Activated T-helper 2 cell treated with anti-CD3 and anti-CD28 coated beads, Interferon-gamma antibody, Interleukin-2, Interleukin-4, amounts not matched to agents 10 μg/mL and 5 μg/mL and 100 μg/mL, durations not matched to agents 14 hours and 24 hours and 36 hours (primary cell): ENCODE measurements at regions not wholly inside any gene's neighbourhood (a gene's known extent, or its start where the extent isn't known, plus 50 kb on each side); places are given as distances from the start of the nearest gene placed in this dataset.

Source experiments
- DNase-seq: peaks from one replicate; pipeline ENCODE4 v3.0.0; 2021; ENCODE audit warnings: low spot score
- H3K27ac Mint-ChIP-seq: one replicate; pipeline ENCODE4 v1.8.0; 2021; ENCODE audit warnings: mixed read lengths
- H3K27me3 Mint-ChIP-seq: one replicate; pipeline ENCODE4 v1.8.0; 2021; ENCODE audit warnings: low read depth, mixed read lengths
- H3K36me3 Mint-ChIP-seq: one replicate; pipeline ENCODE4 v1.8.0; 2021; ENCODE audit warnings: low read depth, mixed read lengths
- H3K4me1 Mint-ChIP-seq: one replicate; pipeline ENCODE4 v1.8.0; 2021; ENCODE audit warnings: low read depth, mixed read lengths
- H3K4me3 Mint-ChIP-seq: one replicate; pipeline ENCODE4 v1.8.0; 2021; ENCODE audit warnings: low read depth, mild to moderate bottlenecking, moderate library complexity, mixed read lengths
- H3K9me3 Mint-ChIP-seq: one replicate; pipeline ENCODE4 v1.8.0; 2021; ENCODE audit warnings: mixed read lengths
- intact Hi-C: fragments of 100-400 bp; cut with micrococcal nuclease; formaldehyde crosslinking; loops from one replicate; pipeline ENCODE4 v1.15.1; 2023

- Mint-ChIP-seq H3K4me1 (no peaks in the 10 kb centered on the region), H3K9me3 (no peaks in the 10 kb centered on the region), H3K4me3 (no peak overlapping the region), H3K27me3 (peaks cover 14% of the 10 kb centered on the region), H3K27ac (no peak overlapping the region), H3K36me3 (no peaks in the 10 kb centered on the region)
- intact Hi-C loops = no loop called here
- no peak for DNase-seq
Observed at GRCh38 chr3:159821736-159822135, 166.9 kb upstream of the IL12A start.

GRCh38 chr3:159823780-159824179, 164.9 kb upstream of the IL12A start:
- intact Hi-C loops = no loop called here
- Mint-ChIP-seq H3K4me3 (no peak overlapping the region), H3K36me3 (no peaks in the 10 kb centered on the region), H3K4me1 (no peaks in the 10 kb centered on the region), H3K27ac (no peak overlapping the region), H3K27me3 (peaks cover 14% of the 10 kb centered on the region), H3K9me3 (no peaks in the 10 kb centered on the region)
- no peak for DNase-seq

DNA sequence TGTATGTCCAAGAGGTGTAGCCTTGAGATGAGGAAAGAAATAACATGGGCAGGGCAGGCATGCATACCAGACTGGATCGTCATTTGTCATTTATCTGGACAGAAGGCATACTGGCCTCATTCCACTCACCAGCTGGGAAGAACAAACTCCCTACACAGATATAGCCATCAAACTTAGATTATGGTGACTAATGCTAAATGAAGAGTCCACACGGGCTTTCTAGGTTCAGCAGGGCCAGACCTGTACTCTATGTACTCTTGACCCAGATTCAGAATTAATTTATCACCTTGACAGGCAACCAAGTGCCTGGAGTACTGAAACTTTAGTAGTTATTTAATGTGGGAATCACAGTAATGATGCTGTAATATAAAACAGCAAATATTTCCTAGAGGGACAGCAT, 164.3 kb upstream of the IL12A start:
- no peak overlapping the region for H3K27ac Mint-ChIP-seq
- no peak overlapping the region for H3K4me3 Mint-ChIP-seq
- H3K4me1 Mint-ChIP-seq = no peaks in the 10 kb centered on the region
- H3K36me3 Mint-ChIP-seq = no peaks in the 10 kb centered on the region
- intact Hi-C loops = no loop called here
- peaks cover 11% of the 10 kb centered on the region for H3K27me3 Mint-ChIP-seq
- H3K9me3 Mint-ChIP-seq = no peaks in the 10 kb centered on the region
- DNase-seq = no peak

DNA sequence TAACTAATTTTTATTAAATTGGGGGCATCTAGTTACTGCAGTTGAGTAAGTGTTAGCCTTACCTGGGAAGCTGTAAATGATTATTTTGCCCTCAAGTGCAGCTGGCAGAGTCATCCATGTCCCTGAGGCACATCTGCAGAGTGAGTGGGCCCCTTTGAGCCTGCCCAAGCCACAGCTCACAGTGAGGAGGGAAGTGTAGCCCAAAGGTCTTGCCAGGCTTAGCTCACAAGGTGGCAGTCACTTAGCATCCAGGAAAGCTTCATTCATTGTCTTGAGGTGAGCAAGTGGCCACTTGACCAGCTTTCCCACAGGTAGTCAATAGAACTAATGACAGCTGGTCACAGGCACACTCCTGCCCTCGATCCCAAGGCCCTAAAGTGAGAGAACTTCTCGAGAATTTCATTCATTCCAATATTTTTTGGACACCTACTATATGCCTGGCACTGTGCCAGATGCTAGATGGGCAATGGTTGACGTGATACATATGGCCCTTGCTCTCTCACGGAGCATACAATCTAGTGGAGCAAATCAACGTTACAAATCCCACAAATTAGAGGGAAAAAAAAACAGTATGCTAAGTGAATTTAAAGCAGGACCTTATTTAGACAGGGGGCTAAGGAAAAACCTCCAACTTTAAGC, 163.3 kb upstream of the IL12A start:
- Mint-ChIP-seq H3K9me3 (no peaks in the 10 kb centered on the region), H3K4me3 (no peak overlapping the region), H3K27ac (no peak overlapping the region), H3K4me1 (no peaks in the 10 kb centered on the region), H3K36me3 (no peaks in the 10 kb centered on the region), H3K27me3 (peaks cover 16% of the 10 kb centered on the region)
- no peak for DNase-seq
- intact Hi-C loops = no loop called here

DNA sequence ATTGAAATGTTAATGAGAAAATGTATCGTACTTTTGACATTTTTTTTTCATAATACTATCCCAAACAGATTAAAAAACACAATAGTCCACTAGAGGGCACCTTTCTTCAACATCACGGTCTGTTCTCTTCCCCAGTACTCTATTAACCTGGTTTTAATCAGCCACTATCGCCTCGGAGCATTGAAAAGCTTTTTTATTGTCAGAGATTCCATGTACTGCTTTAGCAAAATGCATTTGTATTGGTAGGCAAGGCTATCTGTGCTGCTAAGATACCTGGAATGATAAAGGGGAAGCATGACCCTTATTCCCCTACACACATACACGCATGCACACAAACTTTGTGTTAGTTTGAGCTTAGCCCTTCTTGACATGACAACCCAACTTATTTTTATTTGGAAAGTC, 160.1 kb upstream of the IL12A start:
- Mint-ChIP-seq H3K9me3 (no peaks in the 10 kb centered on the region), H3K36me3 (no peaks in the 10 kb centered on the region), H3K4me1 (no peaks in the 10 kb centered on the region), H3K27me3 (peaks cover 5% of the 10 kb centered on the region), H3K4me3 (no peak overlapping the region), H3K27ac (no peak overlapping the region)
- intact Hi-C loops = no loop called here
- no peak for DNase-seq

DNA sequence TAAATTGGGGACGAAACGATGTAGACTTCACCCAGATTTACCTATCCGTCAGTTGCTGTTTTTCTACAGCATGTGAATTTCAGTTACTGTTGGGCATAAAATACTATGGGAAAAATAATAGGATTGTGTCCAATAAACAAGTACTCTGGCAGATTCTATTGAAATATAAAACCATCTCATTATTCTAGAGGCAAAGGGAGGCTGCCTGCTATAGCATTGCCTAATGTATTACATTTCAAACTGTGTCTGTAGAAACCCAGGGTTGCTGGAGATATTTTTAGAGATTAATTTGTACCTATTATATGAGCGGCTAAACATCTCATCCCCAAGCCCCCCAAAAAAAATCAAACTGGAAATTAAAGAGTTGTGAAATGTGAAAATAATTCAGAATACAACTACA, 159.6 kb upstream of the IL12A start:
- Mint-ChIP-seq H3K27me3 (peaks cover 5% of the 10 kb centered on the region), H3K4me3 (no peak overlapping the region), H3K27ac (no peak overlapping the region), H3K36me3 (no peaks in the 10 kb centered on the region), H3K9me3 (no peaks in the 10 kb centered on the region), H3K4me1 (no peaks in the 10 kb centered on the region)
- DNase-seq = no peak
- intact Hi-C loops = no loop called here

GRCh38 chr3:159829539-159830227, 159.0 kb upstream of the IL12A start:
- H3K27me3 Mint-ChIP-seq = peaks cover 5% of the 10 kb centered on the region
- H3K36me3 Mint-ChIP-seq = no peaks in the 10 kb centered on the region
- H3K27ac Mint-ChIP-seq = no peak overlapping the region
- no peaks in the 10 kb centered on the region for H3K4me1 Mint-ChIP-seq
- H3K4me3 Mint-ChIP-seq = no peak overlapping the region
- no peak for DNase-seq
- intact Hi-C loops = no loop called here
- no peaks in the 10 kb centered on the region for H3K9me3 Mint-ChIP-seq

DNA sequence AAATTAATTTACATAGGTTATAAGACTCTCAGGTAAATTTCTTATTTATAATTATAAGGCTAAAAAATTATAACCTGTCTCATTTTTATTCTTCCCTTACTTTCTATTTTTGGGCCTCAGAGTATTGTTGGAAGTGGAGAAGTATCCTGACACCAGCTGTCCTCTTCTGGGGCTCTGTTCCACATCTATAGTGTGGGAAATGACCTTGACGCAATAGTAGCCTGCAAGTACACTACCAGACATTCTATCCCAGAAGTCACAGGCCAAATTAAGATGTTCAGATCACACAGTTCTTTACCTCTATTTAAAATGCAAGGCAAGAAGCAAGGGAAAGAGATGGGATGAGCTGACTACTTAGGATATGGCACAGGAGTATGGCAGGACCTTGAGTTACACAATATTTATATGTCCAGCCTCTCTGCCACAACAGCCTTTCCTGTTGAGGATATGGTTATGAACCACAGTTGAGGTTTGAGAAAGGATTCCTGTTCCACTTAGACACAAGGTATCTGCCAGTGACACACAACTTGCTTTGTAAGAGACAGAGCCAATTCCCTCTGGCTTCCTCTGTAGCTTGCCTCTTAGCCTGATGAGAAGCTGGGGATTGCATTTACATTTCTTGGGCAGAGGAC, 158.0 kb upstream of the IL12A start:
- Mint-ChIP-seq H3K36me3 (no peaks in the 10 kb centered on the region), H3K27me3 (peaks cover 9% of the 10 kb centered on the region), H3K27ac (no peak overlapping the region), H3K4me1 (no peaks in the 10 kb centered on the region), H3K4me3 (no peak overlapping the region), H3K9me3 (no peaks in the 10 kb centered on the region)
- intact Hi-C loops = no loop called here
- no peak for DNase-seq

GRCh38 chr3:159831466-159831865, 157.2 kb upstream of the IL12A start:
- Mint-ChIP-seq H3K4me1 (no peaks in the 10 kb centered on the region), H3K36me3 (no peaks in the 10 kb centered on the region), H3K9me3 (no peaks in the 10 kb centered on the region), H3K4me3 (no peak overlapping the region), H3K27ac (no peak overlapping the region), H3K27me3 (peaks cover 12% of the 10 kb centered on the region)
- intact Hi-C loops = no loop called here
- no peak for DNase-seq

DNA sequence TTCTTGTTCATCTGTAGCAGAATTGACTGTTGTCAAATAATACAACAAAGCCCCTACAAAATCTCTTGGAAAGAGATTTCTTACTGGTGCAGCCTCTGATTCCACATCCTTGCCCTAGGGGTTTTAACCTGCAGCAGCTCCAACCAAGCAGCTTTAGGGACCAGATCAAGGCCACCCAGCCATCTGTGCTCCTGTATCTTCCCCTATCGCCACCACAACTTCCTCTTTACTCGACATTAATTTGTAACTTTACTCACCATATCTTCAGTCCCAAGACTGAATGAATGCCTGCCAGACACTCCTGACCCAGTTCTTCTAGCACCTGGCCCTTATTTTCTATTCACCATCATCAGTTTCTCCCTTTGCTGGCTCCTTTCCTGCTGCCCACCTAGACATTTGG, 156.6 kb upstream of the IL12A start:
- intact Hi-C loops = no loop called here
- Mint-ChIP-seq H3K4me3 (no peak overlapping the region), H3K9me3 (no peaks in the 10 kb centered on the region), H3K36me3 (no peaks in the 10 kb centered on the region), H3K4me1 (no peaks in the 10 kb centered on the region), H3K27me3 (peaks cover 13% of the 10 kb centered on the region), H3K27ac (no peak overlapping the region)
- DNase-seq = no peak

- Mint-ChIP-seq H3K27me3 (peaks cover 24% of the 10 kb centered on the region), H3K36me3 (no peaks in the 10 kb centered on the region), H3K4me1 (no peaks in the 10 kb centered on the region), H3K4me3 (no peak overlapping the region), H3K27ac (no peak overlapping the region), H3K9me3 (no peaks in the 10 kb centered on the region)
- intact Hi-C loops = no loop called here
- no peak for DNase-seq
Observed at GRCh38 chr3:159835126-159835525, 153.5 kb upstream of the IL12A start.

GRCh38 chr3:159837725-159838124, 150.9 kb upstream of the IL12A start:
- no peaks in the 10 kb centered on the region for H3K4me1 Mint-ChIP-seq
- no peaks in the 10 kb centered on the region for H3K36me3 Mint-ChIP-seq
- no peaks in the 10 kb centered on the region for H3K9me3 Mint-ChIP-seq
- intact Hi-C loops = no loop called here
- DNase-seq = no peak
- H3K27me3 Mint-ChIP-seq = peaks cover 49% of the 10 kb centered on the region
- H3K27ac Mint-ChIP-seq = no peak overlapping the region
- H3K4me3 Mint-ChIP-seq = no peak overlapping the region

DNA sequence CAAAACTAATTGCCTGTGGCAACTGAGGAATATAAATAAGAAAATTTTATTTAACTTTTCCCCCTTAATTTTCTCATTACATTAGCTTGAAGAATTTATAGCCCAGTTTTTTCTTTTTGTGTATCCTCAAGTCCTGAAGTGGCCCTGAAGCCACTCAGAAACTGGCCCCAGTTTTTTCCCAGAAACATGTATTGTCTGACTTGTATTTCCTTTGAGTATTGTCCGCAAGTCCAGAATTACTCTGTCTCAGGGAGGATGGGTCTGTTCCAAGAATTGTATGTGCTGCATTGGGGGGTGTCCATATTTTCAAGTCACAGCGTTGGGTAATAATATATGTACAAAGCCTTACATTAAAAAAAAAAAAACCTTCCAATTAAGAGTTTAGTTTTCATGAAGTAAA, 149.7 kb upstream of the IL12A start:
- Mint-ChIP-seq H3K27ac (no peak overlapping the region), H3K4me3 (no peak overlapping the region), H3K27me3 (peaks cover 51% of the 10 kb centered on the region), H3K9me3 (no peaks in the 10 kb centered on the region), H3K36me3 (no peaks in the 10 kb centered on the region), H3K4me1 (no peaks in the 10 kb centered on the region)
- intact Hi-C loops = no loop called here
- DNase-seq = no peak
